Liver (tissue), 8 donors: ENCODE measurements at regions not wholly inside any gene's neighbourhood (a gene's known extent, or its start where the extent isn't known, plus 50 kb on each side); places are given as distances from the start of the nearest gene placed in this dataset.

Experiments
- DNase-seq: peaks from one replicate; pipeline ENCODE4 v3.0.0-alpha.2; 2017; ENCODE audit warnings: low spot score
- H3K27ac ChIP-seq, 2 donors: one replicate each; pipeline ENCODE4 v1.7.0; 2013; ENCODE audit warnings: inconsistent platforms in 2 of 2, low read length in 2 of 2, control low read depth in 1 of 2, low read depth in 1 of 2, mild to moderate bottlenecking in 1 of 2
- H3K27me3 ChIP-seq, 4 donors: one replicate each; pipeline versions ENCODE4 v1.6.1 to v1.7.0; 2013; ENCODE audit warnings: low read length in 3 of 4, inconsistent platforms in 1 of 4, mild to moderate bottlenecking in 1 of 4, moderate library complexity in 1 of 4; ENCODE audit not compliant: control insufficient read depth in 4 of 4, insufficient read depth in 4 of 4
- H3K36me3 ChIP-seq, 4 donors: one replicate each; pipeline versions ENCODE4 v1.6.1 to v1.7.0; 2013; ENCODE audit warnings: low read length in 3 of 4, mild to moderate bottlenecking in 3 of 4, low read depth in 1 of 4, moderate library complexity in 1 of 4; ENCODE audit not compliant: control insufficient read depth in 4 of 4, insufficient read depth in 3 of 4
- H3K4me1 ChIP-seq, 4 donors: one replicate each; pipeline versions ENCODE4 v1.6.1 to v1.7.0; 2013; ENCODE audit warnings: low read length in 3 of 4, mild to moderate bottlenecking in 3 of 4, moderate library complexity in 1 of 4; ENCODE audit not compliant: control insufficient read depth in 4 of 4, insufficient read depth in 4 of 4
- H3K4me3 ChIP-seq, 3 donors: one replicate each; pipeline versions ENCODE4 v1.6.1 to v1.7.0; 2013; ENCODE audit warnings: low read length in 3 of 3, control low read depth in 1 of 3, low read depth in 1 of 3, mild to moderate bottlenecking in 1 of 3
- H3K9ac ChIP-seq, 2 donors: one replicate each; pipeline ENCODE4 v1.7.0; 2013; ENCODE audit warnings: low read length in 2 of 2, mild to moderate bottlenecking in 2 of 2, moderate library complexity in 2 of 2, control low read depth in 1 of 2, low read depth in 1 of 2
- H3K9me3 ChIP-seq, 4 donors: one replicate each; pipeline versions ENCODE4 v1.6.1 to v1.7.0; 2013; ENCODE audit warnings: low read length in 3 of 4; ENCODE audit not compliant: control insufficient read depth in 4 of 4
- CTCF ChIP-seq: fragments of 150-350 bp; IDR thresholded peaks from 2 replicates; pipeline ENCODE4 v1.5.1; 2017; ENCODE audit warnings: improper control_type of control experiment, low read depth, low read length; ENCODE audit not compliant: missing input control
- EGR1 ChIP-seq, 2 donors: IDR thresholded peaks; 2 replicates each; pipeline ENCODE4 v1.6.1; 2016 to 2018; ENCODE audit warnings: antibody characterized with exemption in 2 of 2, low read depth in 2 of 2
- FOXA1 ChIP-seq: IDR thresholded peaks from 2 replicates; pipeline ENCODE4 v1.6.1; 2016; ENCODE audit warnings: antibody characterized with exemption
- FOXA2 ChIP-seq: IDR thresholded peaks from 2 replicates; pipeline ENCODE4 v1.6.1; 2016; ENCODE audit warnings: antibody characterized with exemption
- GABPA ChIP-seq, 2 donors: IDR thresholded peaks in 1 of 2; conservative IDR thresholded peaks in 1 of 2; 2 replicates each; pipeline ENCODE4 v1.6.1; 2016; ENCODE audit warnings: antibody characterized with exemption in 2 of 2, mild to moderate bottlenecking in 1 of 2, moderate library complexity in 1 of 2
- HNF4A ChIP-seq, 2 donors: conservative IDR thresholded peaks; 2 replicates each; pipeline ENCODE4 v1.6.1; 2016; ENCODE audit warnings: antibody characterized with exemption in 2 of 2, mild to moderate bottlenecking in 2 of 2
- HNF4G ChIP-seq: IDR thresholded peaks from 2 replicates; pipeline ENCODE4 v1.6.1; 2016; ENCODE audit warnings: antibody characterized with exemption
- JUND ChIP-seq, 2 donors: IDR thresholded peaks; 2 replicates each; pipeline ENCODE4 v1.6.1; 2016; ENCODE audit warnings: antibody characterized with exemption in 2 of 2
- NR2F2 ChIP-seq: IDR thresholded peaks from 2 replicates; pipeline ENCODE4 v1.6.1; 2016; ENCODE audit warnings: antibody characterized with exemption
- RAD21 ChIP-seq, 2 donors: IDR thresholded peaks; 2 replicates each; pipeline ENCODE4 v1.6.1; 2016; ENCODE audit warnings: antibody characterized with exemption in 2 of 2, mild to moderate bottlenecking in 2 of 2
- REST ChIP-seq: IDR thresholded peaks from 2 replicates; pipeline ENCODE4 v1.6.1; 2016; ENCODE audit warnings: antibody characterized with exemption, mild to moderate bottlenecking
- RXRA ChIP-seq, 2 donors: IDR thresholded peaks; 2 replicates each; pipeline ENCODE4 v1.6.1; 2017 to 2018; ENCODE audit warnings: antibody characterized with exemption in 2 of 2, mild to moderate bottlenecking in 1 of 2
- SP1 ChIP-seq: IDR thresholded peaks from 2 replicates; pipeline ENCODE4 v1.6.1; 2018; ENCODE audit warnings: antibody characterized with exemption, mild to moderate bottlenecking
- TAF1 ChIP-seq: conservative IDR thresholded peaks from 2 replicates; pipeline ENCODE4 v1.6.1; 2016; ENCODE audit warnings: antibody characterized with exemption, mild to moderate bottlenecking
- YY1 ChIP-seq: IDR thresholded peaks from 2 replicates; pipeline ENCODE4 v1.6.1; 2016; ENCODE audit warnings: antibody characterized with exemption, mild to moderate bottlenecking
- ZBTB33 ChIP-seq: IDR thresholded peaks from 2 replicates; pipeline ENCODE4 v1.6.1; 2016; ENCODE audit warnings: antibody characterized with exemption
- WGBS: extraction: QIAGEN DNeasy Blood & Tissue Kit; methylation state at CpG from one replicate; pipeline ENCODE4 v1.1.7; 2013; 5-methylcytosine and 5-hydroxymethylcytosine counted together
- TF ChIP-seq, protein P1 (sequence below): IDR thresholded peaks from 2 replicates; pipeline ENCODE4 v1.6.1; 2016; ENCODE audit warnings: antibody characterized with exemption
- TF ChIP-seq, protein P2 (sequence below): IDR thresholded peaks from 2 replicates; pipeline ENCODE4 v1.6.1; 2016; ENCODE audit warnings: antibody characterized with exemption
- donor health status: healthy.
- donor health status: healthy.
- donor health status: healthy.
- donor health status: healthy.
- donor health status: healthy.

- Histone ChIP-seq H3K4me3 (no peak overlapping the region), H3K27ac (no peak overlapping the region), H3K27me3 (no peaks in the 10 kb centered on the region), H3K9ac (no peak overlapping the region), H3K36me3 (no peaks in the 10 kb centered on the region), H3K9me3 (no peaks in the 10 kb centered on the region), H3K4me1 (no peaks in the 10 kb centered on the region)
- 64% methylated on average over 3 of the region's 3 CpGs for WGBS
- TF ChIP-seq CTCF (no peak), REST (no peak), YY1 (no peak), JUND (IDR thresholded peaks at IDR 0.05) (no peak), FOXA2 (no peak), NR2F2 (no peak), RAD21 (IDR thresholded peaks at IDR 0.05) (no peak), FOXA1 (no peak), HNF4A (conservative IDR thresholded peaks at IDR 0.05) (no peak), TAF1 (no peak), HNF4G (no peak), SP1 (no peak), ZBTB33 (no peak), EGR1 (IDR thresholded peaks at IDR 0.05; ENCODE audit: low read depth in 2 of 2) (no peak), RXRA (IDR thresholded peaks at IDR 0.05) (no peak), GABPA (IDR thresholded peaks at IDR 0.05 in 1 of 2, conservative IDR thresholded peaks at IDR 0.05 in 1 of 2) (no peak)
- TF ChIP-seq, protein P1, sequence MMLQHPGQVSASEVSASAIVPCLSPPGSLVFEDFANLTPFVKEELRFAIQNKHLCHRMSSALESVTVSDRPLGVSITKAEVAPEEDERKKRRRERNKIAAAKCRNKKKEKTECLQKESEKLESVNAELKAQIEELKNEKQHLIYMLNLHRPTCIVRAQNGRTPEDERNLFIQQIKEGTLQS: no peak
- TF ChIP-seq, protein P2, sequence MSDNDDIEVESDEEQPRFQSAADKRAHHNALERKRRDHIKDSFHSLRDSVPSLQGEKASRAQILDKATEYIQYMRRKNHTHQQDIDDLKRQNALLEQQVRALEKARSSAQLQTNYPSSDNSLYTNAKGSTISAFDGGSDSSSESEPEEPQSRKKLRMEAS: no peak
- no peak for DNase-seq
Observed at GRCh38 chr4:120395746-120396145, 329.1 kb upstream of the MAD2L1 start.

DNA sequence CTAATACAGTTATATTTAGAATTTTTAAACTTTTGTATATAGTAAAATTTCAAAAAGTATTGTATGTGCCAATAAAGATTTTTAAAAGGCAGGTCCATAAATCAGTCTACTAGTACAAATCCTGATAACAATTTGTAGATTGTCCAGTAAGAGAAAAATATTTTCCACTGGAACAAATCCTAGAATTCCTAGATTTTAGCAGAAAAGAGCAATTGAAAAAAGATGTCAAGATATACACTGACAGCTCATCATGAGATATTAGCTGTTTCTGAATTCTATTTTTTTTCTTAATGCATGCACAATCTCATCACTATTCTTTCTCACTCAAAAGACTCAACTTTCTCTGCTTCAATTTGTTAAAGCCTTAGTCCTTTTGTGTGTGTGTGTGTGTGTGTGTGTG is 289.2 kb upstream of the MAD2L1 start:
- Histone ChIP-seq H3K4me1 (no peaks in the 10 kb centered on the region), H3K36me3 (no peaks in the 10 kb centered on the region), H3K9me3 (no peaks in the 10 kb centered on the region), H3K4me3 (no peak overlapping the region), H3K9ac (no peak overlapping the region), H3K27ac (no peak overlapping the region), H3K27me3 (no peaks in the 10 kb centered on the region)
- DNase-seq: no peak
- TF ChIP-seq GABPA (IDR thresholded peaks at IDR 0.05 in 1 of 2, conservative IDR thresholded peaks at IDR 0.05 in 1 of 2) (no peak), HNF4G (no peak), SP1 (no peak), HNF4A (conservative IDR thresholded peaks at IDR 0.05) (no peak), RAD21 (IDR thresholded peaks at IDR 0.05) (no peak), NR2F2 (no peak), TAF1 (no peak), REST (no peak), JUND (IDR thresholded peaks at IDR 0.05) (no peak)
- TF ChIP-seq, protein P2: no peak
- TF ChIP-seq, protein P1: no peak
